ENCODE measurements at regions not wholly inside any gene's neighbourhood (a gene's known extent, or its start where the extent isn't known, plus 50 kb on each side); places are given as distances from the start of the nearest gene placed in this dataset.
A peak's percentile ranks its signal among the peaks of the same experiment; 100 is the strongest.

GRCh38 chr6:150668900-150669302 lies 69.2 kb downstream of the PLEKHG1 start:
- H3K4me1 Mint-ChIP-seq, result peaks cover 25% of the 10 kb centered on the region
- POLR2A ChIA-PET, result interaction anchor here (0.6 kb wide), 1 partner anchor 10 kb away, joined by 3 read pairs; no protein-coding TSS in a partner anchor
- H3K4me3 Mint-ChIP-seq, result no peak overlapping the region
- no peak for DNase-seq
- H3K27me3 Mint-ChIP-seq, result peaks cover 2% of the 10 kb centered on the region
- peak overlapping the region; percentile 86 for H3K27ac Mint-ChIP-seq
- CTCF ChIA-PET, result interaction anchor here (0.5 to 1.4 kb wide), 2 partner anchors 11 to 33 kb away, joined by 3 to 4 read pairs; no protein-coding TSS in a partner anchor
- H3K9me3 Mint-ChIP-seq, result peaks cover 3% of the 10 kb centered on the region
- H3K36me3 Mint-ChIP-seq (ENCODE audit: low read depth), result no peaks in the 10 kb centered on the region

DNA sequence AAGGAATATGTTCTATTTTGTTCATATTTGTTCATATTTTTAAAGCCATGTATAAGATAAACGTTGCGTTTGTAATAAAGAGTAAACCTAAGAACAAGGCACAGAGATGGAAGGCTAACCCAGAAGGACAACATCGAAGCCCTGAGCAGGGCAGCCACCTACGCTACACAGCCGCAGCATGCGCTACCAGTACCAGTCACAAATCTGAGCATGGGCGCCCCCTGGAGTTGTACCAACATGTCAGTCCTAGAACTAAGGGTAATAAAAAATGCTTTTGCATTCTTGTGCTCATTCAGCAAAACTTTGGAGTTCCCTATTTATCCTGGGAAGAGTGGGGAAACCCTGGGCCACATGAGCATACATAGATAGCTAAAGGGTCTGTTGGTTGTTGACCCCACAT lies 70.6 kb downstream of the PLEKHG1 start:
- no peaks in the 10 kb centered on the region for H3K36me3 Mint-ChIP-seq (ENCODE audit: low read depth)
- H3K27me3 Mint-ChIP-seq, result peaks cover 2% of the 10 kb centered on the region
- H3K27ac Mint-ChIP-seq, result no peak overlapping the region
- ChIA-PET POLR2A (no interaction called here), CTCF (no interaction called here)
- H3K9me3 Mint-ChIP-seq, result peaks cover 3% of the 10 kb centered on the region
- peaks cover 37% of the 10 kb centered on the region for H3K4me1 Mint-ChIP-seq
- DNase-seq, result no peak
- no peak overlapping the region for H3K4me3 Mint-ChIP-seq

DNA sequence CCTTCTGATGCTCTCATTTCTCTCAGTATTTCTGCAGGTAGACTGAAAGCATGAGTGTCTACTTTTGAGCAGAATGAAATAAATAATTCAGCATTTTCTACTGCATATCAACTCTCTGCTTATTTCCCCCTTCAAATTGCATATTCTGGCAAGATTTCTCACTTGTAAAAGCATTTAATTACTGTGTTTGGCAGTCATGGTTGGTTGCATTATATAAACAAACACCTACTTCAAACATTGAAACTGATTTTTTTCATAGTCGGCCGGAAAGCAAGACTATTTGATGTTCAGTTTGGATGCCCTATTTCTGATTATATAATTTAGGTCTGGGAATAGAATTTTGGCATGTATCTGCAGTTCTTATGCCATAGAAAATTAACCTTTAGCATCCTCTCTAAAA lies 73.1 kb downstream of the PLEKHG1 start:
- Mint-ChIP-seq H3K27me3 (peaks cover 2% of the 10 kb centered on the region), H3K9me3 (no peaks in the 10 kb centered on the region), H3K27ac (no peak overlapping the region), H3K36me3 (ENCODE audit: low read depth) (no peaks in the 10 kb centered on the region), H3K4me3 (no peak overlapping the region), H3K4me1 (peaks cover 27% of the 10 kb centered on the region)
- CTCF ChIA-PET, result no interaction called here
- DNase-seq, result no peak
- POLR2A ChIA-PET, result no interaction called here

DNA sequence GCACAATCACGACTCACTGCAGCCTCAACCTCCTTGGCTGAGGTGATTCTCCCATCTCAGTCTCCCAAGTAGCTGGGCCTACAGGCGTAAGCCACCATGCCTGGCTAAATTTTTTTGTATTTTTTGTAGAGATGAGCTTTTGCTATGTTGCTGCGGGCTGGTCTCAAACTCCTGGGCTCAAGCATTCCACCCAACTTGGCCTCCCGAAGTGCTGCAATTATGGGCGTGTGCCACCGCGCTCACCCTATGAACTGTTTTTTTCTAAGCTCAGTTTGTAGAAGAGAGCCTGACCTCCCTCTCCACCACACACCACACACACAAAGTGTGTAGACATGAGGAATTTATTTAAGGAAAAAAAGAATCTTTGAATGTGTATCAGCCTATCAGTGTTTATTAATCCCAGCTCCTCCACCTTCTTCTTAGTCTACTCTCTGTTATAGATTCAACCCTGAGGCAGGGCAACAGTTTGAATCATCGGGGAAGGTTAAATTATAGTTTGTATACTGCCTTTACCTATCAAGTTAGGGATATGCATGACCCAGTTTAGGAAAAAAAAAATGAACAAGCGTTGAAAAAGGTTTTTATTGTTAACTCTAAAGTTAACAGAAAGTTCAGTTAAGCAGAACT lies 74.1 kb downstream of the PLEKHG1 start:
- DNase-seq, result no peak
- Mint-ChIP-seq H3K27ac (no peak overlapping the region), H3K9me3 (no peaks in the 10 kb centered on the region), H3K36me3 (ENCODE audit: low read depth) (no peaks in the 10 kb centered on the region), H3K4me1 (peaks cover 21% of the 10 kb centered on the region), H3K27me3 (peaks cover 2% of the 10 kb centered on the region), H3K4me3 (no peak overlapping the region)
- ChIA-PET POLR2A (no interaction called here), CTCF (interaction anchor here (1.5 kb wide), 1 partner anchor 12 kb away, joined by 8 read pairs; no protein-coding TSS in a partner anchor)

DNA sequence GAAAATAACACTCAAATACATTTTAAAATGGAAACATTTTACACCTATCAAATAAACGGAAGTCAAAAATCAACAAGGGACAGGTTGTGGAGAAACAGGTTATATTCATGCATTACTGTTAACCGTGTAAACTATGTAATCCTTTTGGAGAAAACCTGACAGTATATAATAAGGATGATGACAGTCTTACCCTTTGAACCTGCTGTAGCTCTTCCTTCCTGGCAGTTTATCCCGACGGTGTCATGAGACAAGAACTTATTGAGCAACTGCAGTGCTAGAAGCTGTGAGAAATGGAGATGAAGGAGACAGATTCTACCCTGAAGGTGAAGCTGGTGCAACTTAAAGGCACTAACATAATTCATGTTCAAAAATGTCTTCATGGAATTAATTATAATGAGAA lies 76.7 kb downstream of the PLEKHG1 start:
- POLR2A ChIA-PET, result no interaction called here
- Mint-ChIP-seq H3K27me3 (peaks cover 2% of the 10 kb centered on the region), H3K9me3 (no peaks in the 10 kb centered on the region), H3K36me3 (ENCODE audit: low read depth) (no peaks in the 10 kb centered on the region), H3K27ac (no peak overlapping the region), H3K4me3 (no peak overlapping the region), H3K4me1 (peaks cover 21% of the 10 kb centered on the region)
- no peak for DNase-seq
- CTCF ChIA-PET, result interaction anchor here (1.0 kb wide), 1 partner anchor 11 kb away, joined by 3 read pairs; no protein-coding TSS in a partner anchor

GRCh38 chr6:150676772-150677171 lies 77.1 kb downstream of the PLEKHG1 start:
- Mint-ChIP-seq H3K36me3 (ENCODE audit: low read depth) (no peaks in the 10 kb centered on the region), H3K27ac (no peak overlapping the region), H3K4me1 (peaks cover 21% of the 10 kb centered on the region), H3K9me3 (no peaks in the 10 kb centered on the region), H3K27me3 (peaks cover 2% of the 10 kb centered on the region), H3K4me3 (no peak overlapping the region)
- ChIA-PET POLR2A (no interaction called here), CTCF (interaction anchor here (1.0 kb wide), 1 partner anchor 11 kb away, joined by 3 read pairs; no protein-coding TSS in a partner anchor)
- DNase-seq, result no peak

- Mint-ChIP-seq H3K27ac (no peak overlapping the region), H3K4me1 (peaks cover 26% of the 10 kb centered on the region), H3K4me3 (no peak overlapping the region), H3K36me3 (ENCODE audit: low read depth) (no peaks in the 10 kb centered on the region), H3K9me3 (no peaks in the 10 kb centered on the region), H3K27me3 (no peaks in the 10 kb centered on the region)
- ChIA-PET POLR2A (no interaction called here), CTCF (interaction anchor here (1.0 kb wide), 1 partner anchor 9 kb away, joined by 3 read pairs; no protein-coding TSS in a partner anchor)
- DNase-seq, result no peak
These were observed 80.8 kb downstream of the PLEKHG1 start for GRCh38 chr6:150680510-150680909.

GRCh38 chr6:150681578-150682395 lies 82.1 kb downstream of the PLEKHG1 start:
- ChIA-PET POLR2A (no interaction called here), CTCF (interaction anchor here (0.5 to 1.4 kb wide), 2 partner anchors 10 to 62 kb away, joined by 3 read pairs; no protein-coding TSS in a partner anchor)
- Mint-ChIP-seq H3K9me3 (no peaks in the 10 kb centered on the region), H3K4me1 (peaks cover 27% of the 10 kb centered on the region), H3K36me3 (ENCODE audit: low read depth) (no peaks in the 10 kb centered on the region), H3K27ac (no peak overlapping the region), H3K27me3 (no peaks in the 10 kb centered on the region), H3K4me3 (no peak overlapping the region)
- DNase-seq, result no peak

DNA sequence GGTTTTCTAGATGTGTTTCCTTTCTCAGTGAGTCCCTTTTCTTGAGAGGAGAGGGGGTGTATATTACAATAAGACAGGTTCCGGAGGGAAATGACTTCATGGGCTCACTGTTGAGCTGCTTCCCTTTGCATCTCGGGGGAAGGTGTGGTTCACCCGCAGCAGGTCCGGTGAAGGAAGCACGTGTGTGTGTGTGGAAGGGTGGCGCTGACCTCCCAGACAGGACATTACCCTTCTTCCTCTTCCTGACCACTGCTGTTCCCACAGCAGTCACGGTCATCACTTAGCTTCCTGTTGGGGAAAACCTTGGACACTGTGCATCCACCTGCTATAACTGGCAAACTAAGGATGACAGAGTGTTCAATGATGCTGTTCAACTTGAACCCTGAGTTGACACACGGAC lies 83.6 kb downstream of the PLEKHG1 start:
- Mint-ChIP-seq H3K4me3 (no peak overlapping the region), H3K9me3 (no peaks in the 10 kb centered on the region), H3K4me1 (peaks cover 27% of the 10 kb centered on the region), H3K27me3 (no peaks in the 10 kb centered on the region), H3K36me3 (ENCODE audit: low read depth) (no peaks in the 10 kb centered on the region), H3K27ac (no peak overlapping the region)
- ChIA-PET CTCF (interaction anchor here (1.1 kb wide), 1 partner anchor 12 kb away, joined by 5 read pairs; no protein-coding TSS in a partner anchor), POLR2A (no interaction called here)
- no peak for DNase-seq

- CTCF ChIA-PET, result no interaction called here
- Mint-ChIP-seq H3K4me3 (no peak overlapping the region), H3K27ac (no peak overlapping the region), H3K36me3 (ENCODE audit: low read depth) (no peaks in the 10 kb centered on the region), H3K9me3 (no peaks in the 10 kb centered on the region), H3K27me3 (no peaks in the 10 kb centered on the region), H3K4me1 (peaks cover 27% of the 10 kb centered on the region)
- no peak for DNase-seq
- POLR2A ChIA-PET, result no interaction called here
These were observed 84.5 kb downstream of the PLEKHG1 start for GRCh38 chr6:150684161-150684560.

DNA sequence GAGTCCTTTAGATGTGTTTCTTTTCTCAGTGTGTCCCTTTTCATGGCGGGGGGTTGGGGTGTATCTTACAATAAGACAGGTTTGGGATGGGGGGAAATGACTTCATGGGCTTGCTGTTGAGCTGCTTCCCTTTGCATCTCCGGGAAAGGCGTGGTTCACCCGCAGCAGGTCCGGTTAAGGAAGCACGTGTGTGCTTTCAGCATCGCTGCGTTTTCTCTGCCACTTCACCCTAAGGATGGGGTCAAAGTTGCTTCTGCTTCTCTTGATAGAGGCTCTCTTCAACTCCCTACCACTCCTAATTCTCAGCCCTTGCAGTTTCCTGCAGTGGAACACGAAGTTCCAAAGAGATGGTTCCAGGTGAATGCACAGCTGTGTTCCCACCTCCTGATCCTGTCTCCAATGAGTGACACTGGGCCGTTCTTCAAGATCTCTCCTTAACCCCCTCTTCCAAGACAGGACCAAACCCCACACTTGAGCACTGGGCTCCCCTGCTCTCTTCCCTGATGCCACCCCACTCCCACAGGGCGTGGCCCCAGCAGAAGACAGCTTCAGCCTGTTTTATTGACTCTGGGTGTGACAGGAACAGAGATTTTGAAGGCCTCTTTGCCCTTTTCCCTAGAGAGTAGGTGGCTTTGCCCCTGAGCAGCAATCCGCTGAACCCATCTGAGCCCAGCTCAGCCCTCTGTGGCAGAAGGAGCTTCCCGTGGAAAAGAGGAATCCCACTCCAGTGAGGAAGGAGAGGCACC lies 85.2 kb downstream of the PLEKHG1 start:
- Mint-ChIP-seq H3K36me3 (ENCODE audit: low read depth) (no peaks in the 10 kb centered on the region), H3K4me1 (peaks cover 27% of the 10 kb centered on the region), H3K9me3 (no peaks in the 10 kb centered on the region), H3K27ac (no peak overlapping the region), H3K27me3 (no peaks in the 10 kb centered on the region), H3K4me3 (no peak overlapping the region)
- no peak for DNase-seq
- CTCF ChIA-PET, result interaction anchor here (1.0 to 2.6 kb wide), 3 partner anchors 10 to 12 kb away, joined by 3 to 8 read pairs (median 8); no protein-coding TSS in a partner anchor
- POLR2A ChIA-PET, result no interaction called here

GRCh38 chr6:150685860-150686259 lies 86.2 kb downstream of the PLEKHG1 start:
- ChIA-PET CTCF (interaction anchor here (0.6 to 2.6 kb wide), 4 partner anchors 9 to 195 kb away, joined by 3 to 8 read pairs (median 6); no protein-coding TSS in a partner anchor), POLR2A (no interaction called here)
- no peaks in the 10 kb centered on the region for H3K27me3 Mint-ChIP-seq
- H3K4me3 Mint-ChIP-seq, result no peak overlapping the region
- H3K4me1 Mint-ChIP-seq, result peaks cover 27% of the 10 kb centered on the region
- no peaks in the 10 kb centered on the region for H3K9me3 Mint-ChIP-seq
- no peaks in the 10 kb centered on the region for H3K36me3 Mint-ChIP-seq (ENCODE audit: low read depth)
- no peak overlapping the region for H3K27ac Mint-ChIP-seq
- peak; percentile 51 for DNase-seq

DNA sequence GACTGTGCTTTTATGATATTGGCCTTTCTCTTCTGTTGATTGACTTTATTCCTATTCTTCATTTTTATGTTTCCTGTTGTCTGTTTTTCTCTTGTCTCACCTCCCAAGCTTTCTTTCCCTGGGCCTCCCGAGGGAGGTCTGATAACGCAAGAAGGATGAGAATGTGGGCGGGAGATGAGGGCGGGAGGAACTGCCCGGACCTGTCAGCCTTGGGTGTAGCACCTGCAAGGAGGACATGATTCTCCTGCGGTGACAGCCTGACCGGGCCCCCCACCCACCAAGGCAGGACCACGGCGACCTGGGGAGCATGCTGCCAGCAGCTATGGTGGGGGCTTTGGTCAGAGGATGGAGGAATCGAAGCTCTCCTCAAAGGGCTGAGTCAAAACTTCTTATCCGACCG lies 86.9 kb downstream of the PLEKHG1 start:
- no peaks in the 10 kb centered on the region for H3K9me3 Mint-ChIP-seq
- peaks cover 27% of the 10 kb centered on the region for H3K4me1 Mint-ChIP-seq
- H3K36me3 Mint-ChIP-seq (ENCODE audit: low read depth), result no peaks in the 10 kb centered on the region
- no peak overlapping the region for H3K4me3 Mint-ChIP-seq
- POLR2A ChIA-PET, result no interaction called here
- no peak for DNase-seq
- H3K27me3 Mint-ChIP-seq, result no peaks in the 10 kb centered on the region
- H3K27ac Mint-ChIP-seq, result no peak overlapping the region
- CTCF ChIA-PET, result interaction anchor here (1.8 to 2.6 kb wide), 2 partner anchors 9 to 12 kb away, joined by 8 read pairs; no protein-coding TSS in a partner anchor

All from activated CD4-positive, alpha-beta T cell treated with anti-CD3 and anti-CD28 coated beads, Interleukin-2, amount 10 ng/mL, durations not matched to agents 7 days and 5 days (primary cell).